Loucy (cell line): ENCODE measurements at regions not wholly inside any gene's neighbourhood (a gene's known extent, or its start where the extent isn't known, plus 50 kb on each side); places are given as distances from the start of the nearest gene placed in this dataset.

Experiments
- H2AFZ ChIP-seq: fragments of 200-600 bp; sonication (generic); 2 replicates; pipeline ENCODE4 v1.6.0; 2016; ENCODE audit warnings: antibody characterized with exemption, mild to moderate bottlenecking, low read length, moderate library complexity
- H3F3A ChIP-seq: fragments of 200-600 bp; 2 replicates; pipeline ENCODE4 v1.6.0; 2016; ENCODE audit warnings: antibody characterized with exemption, low read depth, mild to moderate bottlenecking
- H3K27me3 ChIP-seq: fragments of 200-600 bp; sonication (generic); 2 replicates; pipeline ENCODE4 v1.6.1; 2014; ENCODE audit warnings: low read length, mild to moderate bottlenecking; ENCODE audit not compliant: insufficient read depth, poor library complexity, severe bottlenecking
- H3K36me3 ChIP-seq: fragments of 200-600 bp; sonication (generic); 2 replicates; pipeline ENCODE4 v1.6.1; 2016; ENCODE audit warnings: low read length; ENCODE audit not compliant: insufficient read depth
- H3K4me1 ChIP-seq: fragments of 200-600 bp; sonication (generic); 2 replicates; pipeline ENCODE4 v1.5.1; 2014; ENCODE audit warnings: low read length, mild to moderate bottlenecking; ENCODE audit not compliant: insufficient read depth, poor library complexity, severe bottlenecking
- H3K4me2 ChIP-seq: fragments of 200-600 bp; sonication (generic); 2 replicates; pipeline ENCODE4 v1.6.0; 2014; ENCODE audit warnings: antibody characterized with exemption, low read length, low read depth, mild to moderate bottlenecking; ENCODE audit not compliant: poor library complexity, severe bottlenecking
- H3K4me3 ChIP-seq: fragments of 200-600 bp; sonication (generic); 2 replicates; pipeline ENCODE4 v1.5.1; 2014; ENCODE audit warnings: low read length, mild to moderate bottlenecking, mixed read lengths; ENCODE audit not compliant: poor library complexity, severe bottlenecking
- H3K79me2 ChIP-seq: fragments of 200-600 bp; sonication (generic); 2 replicates; pipeline ENCODE4 v1.6.1; 2014; ENCODE audit warnings: low read length; ENCODE audit not compliant: insufficient read depth
- H3K9ac ChIP-seq: fragments of 200-600 bp; sonication (generic); 2 replicates; pipeline ENCODE4 v1.6.0; 2014; ENCODE audit warnings: mild to moderate bottlenecking, low read depth, low read length, moderate library complexity; ENCODE audit not compliant: poor library complexity, severe bottlenecking
- H3K9me2 ChIP-seq: fragments of 200-600 bp; sonication (generic); replicated peaks from 2 replicates; pipeline ENCODE4 v1.6.1; 2016; ENCODE audit warnings: low read depth, low read length, mixed read lengths
- H3K9me3 ChIP-seq: fragments of 200-600 bp; sonication (generic); 2 replicates; pipeline ENCODE4 v1.6.1; 2014; ENCODE audit warnings: mild to moderate bottlenecking, antibody characterized with exemption, low read length, low read depth; ENCODE audit not compliant: insufficient read depth
- H4K20me1 ChIP-seq: fragments of 200-600 bp; sonication (generic); 2 replicates; pipeline ENCODE4 v1.6.0; 2014; ENCODE audit warnings: antibody characterized with exemption, low read length, mild to moderate bottlenecking; ENCODE audit not compliant: insufficient read depth, poor library complexity, severe bottlenecking
- CTCF ChIP-seq: fragments of 200-600 bp; sonication (generic); conservative IDR thresholded peaks from 2 replicates; pipeline ENCODE4 v1.5.1; 2014; ENCODE audit warnings: mild to moderate bottlenecking, antibody characterized with exemption, low read length
- EZH2phosphoT487 ChIP-seq: fragments of 200-600 bp; IDR thresholded peaks from 2 replicates; pipeline ENCODE4 v1.6.1; 2018; ENCODE audit warnings: antibody characterized with exemption, mild to moderate bottlenecking, moderate library complexity, borderline replicate concordance

DNA sequence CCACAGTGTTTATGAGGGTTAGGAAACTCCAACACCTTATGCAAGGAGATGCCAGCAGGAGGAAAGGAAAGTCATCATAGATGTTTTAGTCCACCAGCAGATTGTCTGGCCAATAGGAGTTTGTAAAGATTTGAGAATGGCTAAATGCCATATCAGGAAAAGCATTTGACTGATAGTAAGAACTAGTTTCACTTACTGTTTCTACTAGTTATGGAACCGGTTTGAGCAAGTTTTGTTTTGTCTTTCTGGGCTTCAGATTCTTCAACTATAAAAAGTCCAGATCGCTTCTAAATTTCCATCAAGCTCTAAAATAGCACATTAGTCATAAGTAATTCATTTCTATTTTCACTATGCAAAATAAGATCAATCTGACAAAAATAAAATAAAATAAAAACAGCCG, 254.8 kb upstream of the TMCO5A start:
- Histone ChIP-seq H3K4me1 (no peaks in the 10 kb centered on the region), H3K9ac (no peak overlapping the region), H3K79me2 (no peaks in the 10 kb centered on the region), H3K4me2 (no peak overlapping the region), H4K20me1 (no peaks in the 10 kb centered on the region), H3F3A (no peaks in the 10 kb centered on the region), H3K27me3 (no peaks in the 10 kb centered on the region), H3K9me2 (no peaks in the 10 kb centered on the region), H2AFZ (no peak overlapping the region), H3K4me3 (no peak overlapping the region), H3K9me3 (no peaks in the 10 kb centered on the region), H3K36me3 (no peaks in the 10 kb centered on the region)
- TF ChIP-seq CTCF: no peak
- TF ChIP-seq EZH2phosphoT487: no peak

DNA sequence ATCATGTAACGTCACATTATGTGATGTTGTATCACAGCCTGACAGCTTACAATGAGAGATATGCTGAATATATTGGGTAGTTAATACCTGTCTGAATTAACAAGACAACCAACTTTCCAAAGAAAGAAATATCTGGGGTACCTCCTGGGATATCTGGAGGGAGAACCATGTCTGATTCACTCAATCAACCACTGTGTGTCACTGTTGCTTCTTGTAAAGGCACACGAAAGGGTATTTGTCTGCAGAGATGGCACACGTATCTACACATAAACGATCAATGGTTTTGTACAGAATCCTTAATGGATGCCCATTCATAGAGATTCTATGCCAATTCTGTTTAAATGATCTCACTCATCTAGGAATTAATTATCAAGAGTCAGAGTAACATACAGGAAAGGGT, 252.1 kb upstream of the TMCO5A start:
- Histone ChIP-seq H3K4me2 (no peak overlapping the region), H3K9me3 (no peaks in the 10 kb centered on the region), H3K36me3 (no peaks in the 10 kb centered on the region), H3K9me2 (no peaks in the 10 kb centered on the region), H3K4me3 (no peak overlapping the region), H3K4me1 (no peaks in the 10 kb centered on the region), H3K9ac (no peak overlapping the region), H2AFZ (no peak overlapping the region), H4K20me1 (no peaks in the 10 kb centered on the region), H3K79me2 (no peaks in the 10 kb centered on the region), H3F3A (no peaks in the 10 kb centered on the region), H3K27me3 (no peaks in the 10 kb centered on the region)
- TF ChIP-seq CTCF (peak; percentile 72), EZH2phosphoT487 (no peak)

DNA sequence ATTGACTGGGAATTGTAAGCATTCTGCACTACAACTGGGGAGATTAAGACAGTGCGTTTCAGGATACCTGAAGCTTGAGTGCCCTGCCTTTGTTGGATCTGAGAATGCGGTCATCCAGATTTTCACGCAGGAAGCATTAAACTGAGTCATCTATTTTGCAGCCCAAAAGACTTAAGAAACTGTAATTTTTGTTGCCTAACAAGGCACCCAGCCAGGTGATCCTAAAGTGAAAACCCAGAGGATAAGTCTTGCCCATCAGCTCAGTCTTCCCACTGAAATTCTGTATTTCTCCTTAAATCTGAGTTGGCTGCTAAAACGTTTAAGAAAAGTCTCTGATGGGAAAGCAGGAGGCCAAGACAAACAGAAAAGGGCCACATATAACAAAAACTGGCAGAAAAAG, 242.5 kb upstream of the TMCO5A start:
- TF ChIP-seq CTCF (no peak), EZH2phosphoT487 (no peak)
- peaks cover 12% of the 10 kb centered on the region; the same call in 1 of the 2 replicates for H3K9me3 ChIP-seq
- no peak overlapping the region for H3K4me3 ChIP-seq
- no peaks in the 10 kb centered on the region for H3K27me3 ChIP-seq
- H3K4me2 ChIP-seq: no peak overlapping the region
- H4K20me1 ChIP-seq: no peaks in the 10 kb centered on the region
- H3K79me2 ChIP-seq: no peaks in the 10 kb centered on the region
- no peak overlapping the region for H2AFZ ChIP-seq
- H3K36me3 ChIP-seq: no peaks in the 10 kb centered on the region
- H3K9ac ChIP-seq: no peak overlapping the region
- no peaks in the 10 kb centered on the region for H3F3A ChIP-seq
- peaks cover 11% of the 10 kb centered on the region for H3K4me1 ChIP-seq
- H3K9me2 ChIP-seq: no peaks in the 10 kb centered on the region
